SK-N-DZ (cell line): ENCODE measurements at regions not wholly inside any gene's neighbourhood (a gene's known extent, or its start where the extent isn't known, plus 50 kb on each side); places are given as distances from the start of the nearest gene placed in this dataset.
"Not testable (repeated sequence)": the region's sequence is repeated elsewhere in the genome, so short reads cannot be mapped to it uniquely, and the experiment has no call there.

Experiments
- DNase-seq: peaks from one replicate; pipeline ENCODE4 v3.0.0-alpha.2; 2015; ENCODE audit warnings: low spot score

GRCh38 chr6:40885139-40885774, 153.8 kb downstream of the UNC5CL start:
- no peak for DNase-seq

GRCh38 chr6:40882323-40882997, 156.6 kb downstream of the UNC5CL start:
- peak; percentile 80 for DNase-seq

- peak; percentile 60 for DNase-seq
These were observed 157.5 kb downstream of the UNC5CL start for GRCh38 chr6:40881501-40881900.

- DNase-seq: no peak
These were observed 158.1 kb downstream of the UNC5CL start for GRCh38 chr6:40880906-40881305.

GRCh38 chr6:40879169-40879568, 159.9 kb downstream of the UNC5CL start:
- DNase-seq: no peak

- DNase-seq: no peak
These were observed 161.7 kb downstream of the UNC5CL start for GRCh38 chr6:40877362-40877761.

GRCh38 chr6:40876336-40876735, 162.7 kb downstream of the UNC5CL start:
- no peak for DNase-seq

GRCh38 chr6:40874495-40874894, 164.5 kb downstream of the UNC5CL start:
- peak; percentile 68 for DNase-seq

GRCh38 chr6:40871424-40871823, 167.6 kb downstream of the UNC5CL start:
- peak; percentile 42 for DNase-seq

GRCh38 chr6:40868089-40868865, 170.7 kb downstream of the UNC5CL start:
- DNase-seq: not testable (repeated sequence)

- not testable (repeated sequence) for DNase-seq
These were observed 171.5 kb downstream of the UNC5CL start for GRCh38 chr6:40867527-40867926.

- DNase-seq: not testable (repeated sequence)
These were observed 173.8 kb downstream of the UNC5CL start for GRCh38 chr6:40865259-40865658.

- DNase-seq: no peak
These were observed 178.6 kb downstream of the UNC5CL start for GRCh38 chr6:40860443-40860842.

- no peak for DNase-seq
These were observed 182.8 kb downstream of the UNC5CL start for GRCh38 chr6:40856271-40856670.

GRCh38 chr6:40855168-40855880, 183.7 kb downstream of the UNC5CL start:
- no peak for DNase-seq

- DNase-seq: peak; percentile 40
These were observed 184.4 kb downstream of the UNC5CL start for GRCh38 chr6:40854592-40854991.

- DNase-seq: no peak
These were observed 186.1 kb downstream of the UNC5CL start for GRCh38 chr6:40852779-40853373.

GRCh38 chr6:40849546-40849945, 189.5 kb downstream of the UNC5CL start:
- no peak for DNase-seq

GRCh38 chr6:40848868-40849514, 190.0 kb downstream of the UNC5CL start:
- DNase-seq: no peak

- no peak for DNase-seq
These were observed 191.0 kb downstream of the UNC5CL start for GRCh38 chr6:40848038-40848437.

- peak; percentile 27 for DNase-seq
These were observed 193.5 kb downstream of the UNC5CL start for GRCh38 chr6:40845553-40845952.
